ENCODE measurements at regions not wholly inside any gene's neighbourhood (a gene's known extent, or its start where the extent isn't known, plus 50 kb on each side); places are given as distances from the start of the nearest gene placed in this dataset.

- 63% methylated on average over 1 of the region's 1 CpG for WGBS, 2 donors (ENCODE audit: low coverage in 1 of 2)
- Histone ChIP-seq H3K27me3 (no peaks in the 10 kb centered on the region), H3K27ac (no peak overlapping the region), H3K9me3 (no peaks in the 10 kb centered on the region), H3K36me3 (no peaks in the 10 kb centered on the region), H3K4me3 (no peak overlapping the region), H3K4me1 (no peaks in the 10 kb centered on the region)
- no peak for ATAC-seq
- TF ChIP-seq POLR2AphosphoS5 (IDR thresholded peaks at IDR 0.05) (no peak), POLR2A (IDR thresholded peaks at IDR 0.05) (no peak), EP300 (IDR thresholded peaks at IDR 0.05) (no peak), CTCF (IDR thresholded peaks at IDR 0.05) (no peak)
Observed at GRCh38 chr12:13725049-13725448, 256.4 kb downstream of the GRIN2B start.

GRCh38 chr12:13724136-13724535 is 257.3 kb downstream of the GRIN2B start:
- Histone ChIP-seq H3K36me3 (no peaks in the 10 kb centered on the region), H3K9me3 (no peaks in the 10 kb centered on the region), H3K27me3 (no peaks in the 10 kb centered on the region), H3K4me1 (no peaks in the 10 kb centered on the region), H3K4me3 (no peak overlapping the region), H3K27ac (no peak overlapping the region)
- WGBS, 2 donors (ENCODE audit: low coverage in 1 of 2), result 70 to 83% methylated on average over 1 of the region's 1 CpG
- no peak for ATAC-seq
- no peak for TF ChIP-seq POLR2AphosphoS5 (IDR thresholded peaks at IDR 0.05)
- no peak for TF ChIP-seq EP300 (IDR thresholded peaks at IDR 0.05)
- TF ChIP-seq CTCF (IDR thresholded peaks at IDR 0.05), result no peak
- TF ChIP-seq POLR2A (IDR thresholded peaks at IDR 0.05), result no peak

- H3K27ac ChIP-seq, result no peak overlapping the region
- peaks cover 11% of the 10 kb centered on the region for H3K27me3 ChIP-seq
- 71 to 89% methylated on average over 2 of the region's 2 CpGs for WGBS, 2 donors (ENCODE audit: low coverage in 1 of 2)
- no peaks in the 10 kb centered on the region for H3K4me1 ChIP-seq
- no peak for ATAC-seq
- no peak overlapping the region for H3K4me3 ChIP-seq
- no peak for TF ChIP-seq EP300 (IDR thresholded peaks at IDR 0.05)
- TF ChIP-seq POLR2AphosphoS5 (IDR thresholded peaks at IDR 0.05), result no peak
- TF ChIP-seq POLR2A (IDR thresholded peaks at IDR 0.05), result no peak
- no peak for TF ChIP-seq CTCF (IDR thresholded peaks at IDR 0.05)
- no peaks in the 10 kb centered on the region for H3K36me3 ChIP-seq
- H3K9me3 ChIP-seq, result no peaks in the 10 kb centered on the region
Observed at GRCh38 chr12:13719986-13720385, 261.4 kb downstream of the GRIN2B start.

GRCh38 chr12:13718271-13718670 is 263.1 kb downstream of the GRIN2B start:
- no peak overlapping the region for H3K27ac ChIP-seq

More at GRCh38 chr12:13718271-13718670, 263.1 kb downstream of the GRIN2B start:
- H3K27me3 ChIP-seq, result peaks cover 11% of the 10 kb centered on the region
- no peaks in the 10 kb centered on the region for H3K9me3 ChIP-seq
- 38 to 48% methylated on average over 3 to 4 of the region's 5 CpGs for WGBS, 2 donors (ENCODE audit: low coverage in 1 of 2)
- TF ChIP-seq POLR2AphosphoS5 (IDR thresholded peaks at IDR 0.05) (no peak), CTCF (IDR thresholded peaks at IDR 0.05) (no peak), POLR2A (IDR thresholded peaks at IDR 0.05) (no peak), EP300 (IDR thresholded peaks at IDR 0.05) (no peak)
- no peak overlapping the region for H3K4me3 ChIP-seq
- no peak for ATAC-seq
- no peaks in the 10 kb centered on the region for H3K4me1 ChIP-seq
- no peaks in the 10 kb centered on the region for H3K36me3 ChIP-seq
